Endothelial cell of umbilical vein (primary cell): ENCODE measurements at regions not wholly inside any gene's neighbourhood (a gene's known extent, or its start where the extent isn't known, plus 50 kb on each side); places are given as distances from the start of the nearest gene placed in this dataset.

Experiments used
- BruUV-seq: library from RNA; stranded (reverse); fragments of 400-500 nt; replicated peaks from 2 replicates; lab custom pipeline; 2021; lab: Mats Ljungman, UMichigan
- CTCF ChIA-PET: fragments of 300-600, 350-600 bp; sonication (Branson Sonifier 250); formaldehyde crosslinking; loops from one replicate; lab custom pipeline; 2021; ENCODE audit warnings: antibody characterized with exemption, inconsistent platforms; lab: Charles Lee
- POLR2A ChIA-PET: fragments of 300-600, 350-600 bp; sonication (Branson Sonifier 250); formaldehyde crosslinking; loops from one replicate; lab custom pipeline; 2021; ENCODE audit warnings: antibody characterized with exemption, inconsistent platforms; lab: Charles Lee
- DNase-seq: peaks from one replicate; pipeline ENCODE4 v3.0.0-alpha.2; 2011; ENCODE audit warnings: low read depth, low spot score
- FAIRE-seq: peaks from 2 replicates; lab custom pipeline; 2011; peaks lifted over from hg19 to GRCh38; lab: Jason Lieb, UNC
- H2AFZ ChIP-seq: 2 replicates; pipeline ENCODE4 v1.6.0; 2012; ENCODE audit warnings: low read depth, low read length, control low read depth, inconsistent platforms
- H3K27ac ChIP-seq: 2 replicates; pipeline ENCODE4 v1.5.1; 2011; ENCODE audit warnings: low read depth, mild to moderate bottlenecking, control low read depth, low read length, moderate library complexity; ENCODE audit not compliant: insufficient read depth
- H3K27me3 ChIP-seq, 2 experiments: 2 replicates each; pipeline versions ENCODE4 v1.6.0 to v1.6.1; 2011; ENCODE audit warnings: low read length in 2 of 2, mixed read lengths in 1 of 2; ENCODE audit not compliant: control insufficient read depth in 2 of 2, insufficient read depth in 2 of 2
- H3K36me3 ChIP-seq, 2 experiments: 2 replicates in 1 of 2; 3 replicates in 1 of 2; pipeline ENCODE4 v1.5.1; 2011; ENCODE audit warnings: low read length in 2 of 2, mild to moderate bottlenecking in 1 of 2, moderate library complexity in 1 of 2; ENCODE audit not compliant: control insufficient read depth in 2 of 2, insufficient read depth in 2 of 2; ENCODE audit errors: extremely low read depth in 1 of 2
- H3K4me1 ChIP-seq: 3 replicates; pipeline ENCODE4 v1.5.1; 2011; ENCODE audit warnings: mild to moderate bottlenecking, low read length; ENCODE audit not compliant: control insufficient read depth, insufficient read depth; ENCODE audit errors: extremely low read depth
- H3K4me2 ChIP-seq: 2 replicates; pipeline ENCODE4 v1.6.1; 2011; ENCODE audit warnings: low read length, control low read depth, mixed read lengths; ENCODE audit not compliant: insufficient read depth
- H3K4me3 ChIP-seq, 3 experiments: fragments of 200-600 bp in 1 of 3; sonication (generic), shearing (Covaris generic) in 1 of 3; replicated peaks in 1 of 3; 2 replicates each; pipeline ENCODE4 v1.5.1; 2011 to 2016; ENCODE audit warnings: control low read depth in 3 of 3, low read length in 3 of 3, mild to moderate bottlenecking in 2 of 3, inconsistent platforms in 1 of 3, low read depth in 1 of 3, moderate library complexity in 1 of 3; ENCODE audit not compliant: insufficient read depth in 1 of 3
- H3K79me2 ChIP-seq: 2 replicates; pipeline ENCODE4 v1.6.0; 2012; ENCODE audit warnings: low read length, inconsistent platforms; ENCODE audit not compliant: control insufficient read depth, insufficient read depth
- H3K9ac ChIP-seq: replicated peaks from 2 replicates; pipeline ENCODE3; 2011; ENCODE audit warnings: low read length, control low read depth; ENCODE audit not compliant: insufficient read depth; ENCODE audit errors: extremely low read depth
- H3K9me1 ChIP-seq: replicated peaks from 3 replicates; pipeline ENCODE4 v1.6.0; 2011; ENCODE audit warnings: mild to moderate bottlenecking, low read length; ENCODE audit not compliant: control insufficient read depth, insufficient read depth; ENCODE audit errors: extremely low read depth
- H3K9me3 ChIP-seq: replicated peaks from 2 replicates; pipeline ENCODE4 v1.5.1; 2012; ENCODE audit warnings: low read length, inconsistent platforms; ENCODE audit not compliant: control insufficient read depth, insufficient read depth
- H4K20me1 ChIP-seq: replicated peaks from 2 replicates; pipeline ENCODE3; 2011; ENCODE audit warnings: mild to moderate bottlenecking, low read length; ENCODE audit not compliant: control insufficient read depth, insufficient read depth; ENCODE audit errors: extremely low read depth
- CTCF ChIP-seq, 2 donors: IDR thresholded peaks; 1 replicate in 1 of 2; 2 replicates in 1 of 2; pipeline ENCODE4 v1.5.1; 2011; ENCODE audit warnings: low read length in 2 of 2, mild to moderate bottlenecking in 2 of 2, moderate library complexity in 2 of 2, control low read depth in 1 of 2, inconsistent platforms in 1 of 2, low read depth in 1 of 2; ENCODE audit not compliant: insufficient read depth in 1 of 2; ENCODE audit errors: extremely low read depth in 1 of 2
- EZH2 ChIP-seq: IDR thresholded peaks from 2 replicates; pipeline ENCODE4 v1.6.1; 2012; ENCODE audit warnings: borderline replicate concordance, low read depth, mild to moderate bottlenecking, moderate library complexity, low read length, inconsistent platforms; ENCODE audit not compliant: severe bottlenecking
- FOS ChIP-seq: IDR thresholded peaks from 2 replicates; pipeline ENCODE4 v1.6.1; 2011; ENCODE audit warnings: mild to moderate bottlenecking, low read length, moderate library complexity, borderline replicate concordance; ENCODE audit not compliant: insufficient read depth
- GATA2 ChIP-seq: IDR thresholded peaks from 2 replicates; pipeline ENCODE4 v1.7.0; 2011; ENCODE audit warnings: low read depth, mild to moderate bottlenecking, moderate library complexity, mixed read lengths, low read length; ENCODE audit not compliant: insufficient read length, insufficient read depth
- JUN ChIP-seq: IDR thresholded peaks from 2 replicates; pipeline ENCODE4 v1.6.1; 2011; ENCODE audit warnings: borderline replicate concordance, low read depth; ENCODE audit not compliant: insufficient read length, insufficient read depth
- MAX ChIP-seq: IDR thresholded peaks from 2 replicates; pipeline ENCODE4 v1.6.1; 2011; ENCODE audit not compliant: insufficient read depth, insufficient read length
- MYC ChIP-seq: IDR thresholded peaks from one replicate; pipeline ENCODE4 v1.6.1; 2011; ENCODE audit warnings: mild to moderate bottlenecking, low read depth, low read length
- POLR2A ChIP-seq: IDR thresholded peaks from 2 replicates; pipeline ENCODE4 v1.6.1; 2012; ENCODE audit warnings: low read depth, mild to moderate bottlenecking, control low read depth, low read length
- dilution Hi-C: fragments of 300-500 bp; cut with MboI; formaldehyde crosslinking; loops from one replicate; pipeline ENCODE4 v1.15.0; 2019; ENCODE audit warnings: low sequenced_read_pairs; ENCODE audit not compliant: extremely low pct_ligation_motif_present
- intact Hi-C: fragments of 100-400 bp; cut with micrococcal nuclease; formaldehyde crosslinking; loops from one replicate; pipeline ENCODE4 v1.10.0; 2022

GRCh38 chr10:121236621-121237020 lies 361.6 kb downstream of the FGFR2 start:
- Histone ChIP-seq H3K27ac (no peak overlapping the region), H3K4me1 (no peaks in the 10 kb centered on the region), H3K36me3 (no peaks in the 10 kb centered on the region), H3K9me1 (no peaks in the 10 kb centered on the region), H3K9ac (no peak overlapping the region), H3K4me3 (no peak overlapping the region), H4K20me1 (no peaks in the 10 kb centered on the region), H3K9me3 (no peaks in the 10 kb centered on the region), H3K79me2 (no peaks in the 10 kb centered on the region), H3K4me2 (no peak overlapping the region), H2AFZ (no peak overlapping the region), H3K27me3 (no peaks in the 10 kb centered on the region)
- no TSS peak for BruUV-seq
- DNase-seq (no peak), FAIRE-seq (no peak)
- TF ChIP-seq EZH2 (no peak), POLR2A (no peak), CTCF (IDR thresholded peaks at IDR 0.05; ENCODE audit: extremely low read depth in 1 of 2, insufficient read depth in 1 of 2, low read depth in 1 of 2, low read length in 2 of 2) (no peak), MYC (no peak), MAX (no peak), FOS (no peak), GATA2 (no peak), JUN (no peak)
- POLR2A ChIA-PET, result no interaction called here
- intact Hi-C loops, result no loop called here
- CTCF ChIA-PET, result no interaction called here
- dilution Hi-C loops, result no loop called here
